ENCODE measurements at regions not wholly inside any gene's neighbourhood (a gene's known extent, or its start where the extent isn't known, plus 50 kb on each side); places are given as distances from the start of the nearest gene placed in this dataset.
A peak's percentile ranks its signal among the peaks of the same experiment; 100 is the strongest.

DNA sequence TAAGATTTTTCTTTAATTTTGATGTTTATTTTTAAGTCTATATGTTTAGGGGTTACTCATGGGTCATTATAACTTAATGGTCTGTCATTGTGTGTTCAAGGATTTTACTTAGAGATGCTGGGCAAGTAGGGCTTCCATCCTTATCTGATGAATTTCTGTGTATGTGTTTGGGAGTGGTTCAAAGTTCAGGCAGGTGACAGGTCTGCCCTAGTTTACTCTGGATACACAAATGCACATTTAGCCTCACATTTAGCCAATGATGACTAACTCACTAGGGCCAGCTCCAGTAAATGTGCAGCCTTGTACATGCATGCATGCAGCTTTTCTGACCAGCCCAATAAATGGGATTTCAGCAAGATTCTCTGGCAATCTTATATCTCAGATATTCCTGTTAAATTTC lies 554.1 kb downstream of the SI start:
- Histone ChIP-seq H3K4me2 (no peak overlapping the region), H3K27me3 (no peaks in the 10 kb centered on the region), H3K79me2 (no peaks in the 10 kb centered on the region), H3K9me3 (ENCODE audit: low read depth) (no peaks in the 10 kb centered on the region), H3K4me1 (ENCODE audit: insufficient read depth) (no peaks in the 10 kb centered on the region), H4K20me1 (ENCODE audit: insufficient read depth, poor library complexity, severe bottlenecking) (no peaks in the 10 kb centered on the region), H3K9me2 (replicated peaks; ENCODE audit: insufficient read depth) (no peaks in the 10 kb centered on the region), H3K36me3 (replicated peaks; ENCODE audit: insufficient read depth, low read depth) (no peaks in the 10 kb centered on the region), H2AFZ (no peak overlapping the region), H3K4me3 (no peak overlapping the region), H3K27ac (peak overlapping the region; percentile 17)
- DNase-seq (ENCODE audit: low spot score), result peak; percentile 57
- TF ChIP-seq, protein P1, sequence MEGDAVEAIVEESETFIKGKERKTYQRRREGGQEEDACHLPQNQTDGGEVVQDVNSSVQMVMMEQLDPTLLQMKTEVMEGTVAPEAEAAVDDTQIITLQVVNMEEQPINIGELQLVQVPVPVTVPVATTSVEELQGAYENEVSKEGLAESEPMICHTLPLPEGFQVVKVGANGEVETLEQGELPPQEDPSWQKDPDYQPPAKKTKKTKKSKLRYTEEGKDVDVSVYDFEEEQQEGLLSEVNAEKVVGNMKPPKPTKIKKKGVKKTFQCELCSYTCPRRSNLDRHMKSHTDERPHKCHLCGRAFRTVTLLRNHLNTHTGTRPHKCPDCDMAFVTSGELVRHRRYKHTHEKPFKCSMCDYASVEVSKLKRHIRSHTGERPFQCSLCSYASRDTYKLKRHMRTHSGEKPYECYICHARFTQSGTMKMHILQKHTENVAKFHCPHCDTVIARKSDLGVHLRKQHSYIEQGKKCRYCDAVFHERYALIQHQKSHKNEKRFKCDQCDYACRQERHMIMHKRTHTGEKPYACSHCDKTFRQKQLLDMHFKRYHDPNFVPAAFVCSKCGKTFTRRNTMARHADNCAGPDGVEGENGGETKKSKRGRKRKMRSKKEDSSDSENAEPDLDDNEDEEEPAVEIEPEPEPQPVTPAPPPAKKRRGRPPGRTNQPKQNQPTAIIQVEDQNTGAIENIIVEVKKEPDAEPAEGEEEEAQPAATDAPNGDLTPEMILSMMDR (IDR thresholded peaks at IDR 0.05; ENCODE audit: poor library complexity), result no peak
- no peak for TF ChIP-seq EZH2phosphoT487 (IDR thresholded peaks at IDR 0.05; ENCODE audit: low read depth, severe bottlenecking, unreplicated experiment)

DNA sequence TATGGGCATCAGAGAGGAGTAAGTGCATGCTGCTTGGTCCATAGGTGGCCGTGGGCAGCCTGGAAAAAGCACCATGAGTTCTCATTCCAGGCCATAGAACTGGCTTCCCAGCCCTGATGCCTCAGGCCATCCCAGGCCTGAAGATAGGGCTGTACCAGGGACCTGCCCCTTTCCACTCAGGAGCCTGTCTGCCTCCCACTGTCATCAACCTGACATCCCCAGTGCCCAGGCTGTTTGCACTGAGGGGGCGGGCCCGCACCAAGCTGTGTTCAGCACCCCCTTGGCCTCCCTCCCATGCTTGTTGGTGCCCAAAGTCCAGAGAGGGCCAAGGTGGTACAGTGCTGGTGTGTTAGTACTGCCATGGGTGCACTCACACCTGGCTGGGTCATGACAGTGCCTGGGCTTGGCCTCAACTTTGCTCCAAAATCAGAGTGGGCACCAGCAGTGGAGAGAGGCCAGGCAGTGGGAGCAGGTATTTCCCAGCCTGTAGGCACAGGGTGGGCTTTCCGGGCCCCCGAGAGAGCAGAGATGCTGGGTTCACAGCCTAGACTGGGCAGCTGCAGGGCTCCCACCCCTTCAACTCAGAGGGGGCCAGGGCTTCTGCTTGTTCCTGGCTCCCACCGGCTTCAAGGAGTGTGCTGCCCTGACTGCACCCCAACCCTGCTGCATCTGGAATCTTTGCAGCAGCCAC lies 556.1 kb downstream of the SI start:
- H3K36me3 ChIP-seq (replicated peaks; ENCODE audit: insufficient read depth, low read depth), result no peaks in the 10 kb centered on the region
- no peak overlapping the region for H3K27ac ChIP-seq
- H3K4me2 ChIP-seq, result no peak overlapping the region
- no peaks in the 10 kb centered on the region for H3K79me2 ChIP-seq
- DNase-seq (ENCODE audit: low spot score), result no peak
- no peaks in the 10 kb centered on the region for H3K27me3 ChIP-seq
- no peaks in the 10 kb centered on the region for H3K9me2 ChIP-seq (replicated peaks; ENCODE audit: insufficient read depth)
- no peaks in the 10 kb centered on the region for H3K4me1 ChIP-seq (ENCODE audit: insufficient read depth)
- 93% methylated on average over 6 of the region's 6 CpGs for WGBS (ENCODE audit: low lambda C conversion rate, missing lambda C conversion rate)
- H3K9me3 ChIP-seq (ENCODE audit: low read depth), result peaks cover 6% of the 10 kb centered on the region
- H4K20me1 ChIP-seq (ENCODE audit: insufficient read depth, poor library complexity, severe bottlenecking), result no peaks in the 10 kb centered on the region
- no peak overlapping the region for H2AFZ ChIP-seq
- TF ChIP-seq, protein P1 (IDR thresholded peaks at IDR 0.05; ENCODE audit: poor library complexity), result no peak
- TF ChIP-seq EZH2 (IDR thresholded peaks at IDR 0.05; ENCODE audit: borderline replicate concordance) (no peak), EZH2phosphoT487 (IDR thresholded peaks at IDR 0.05; ENCODE audit: low read depth, severe bottlenecking, unreplicated experiment) (no peak)
- no peak overlapping the region for H3K4me3 ChIP-seq

DNA sequence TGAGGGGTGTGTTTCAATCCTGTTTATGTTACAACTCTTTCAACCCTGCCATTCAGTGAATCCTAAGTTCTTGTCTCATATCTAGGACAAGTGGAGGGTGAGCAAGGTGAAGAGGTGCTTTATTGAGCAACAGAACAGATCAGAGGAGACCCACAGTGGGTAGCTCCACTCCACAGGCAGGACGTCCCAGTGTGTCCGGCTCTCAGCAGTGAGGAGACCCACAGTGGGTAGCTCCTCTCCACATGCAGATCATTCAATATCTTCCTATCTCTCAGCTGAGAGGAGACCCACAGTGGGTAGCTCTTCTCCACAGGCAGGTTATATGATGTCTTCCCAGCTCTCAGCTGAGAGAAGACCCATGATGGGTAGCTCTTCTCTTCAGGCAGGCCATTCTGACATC lies 556.7 kb downstream of the SI start:
- no peaks in the 10 kb centered on the region for H4K20me1 ChIP-seq (ENCODE audit: insufficient read depth, poor library complexity, severe bottlenecking)
- no peak overlapping the region for H2AFZ ChIP-seq
- no peaks in the 10 kb centered on the region for H3K4me1 ChIP-seq (ENCODE audit: insufficient read depth)
- H3K27me3 ChIP-seq, result no peaks in the 10 kb centered on the region
- H3K27ac ChIP-seq, result no peak overlapping the region
- H3K36me3 ChIP-seq (replicated peaks; ENCODE audit: insufficient read depth, low read depth), result no peaks in the 10 kb centered on the region
- no peaks in the 10 kb centered on the region for H3K9me2 ChIP-seq (replicated peaks; ENCODE audit: insufficient read depth)
- WGBS (ENCODE audit: low lambda C conversion rate, missing lambda C conversion rate), result 95% methylated on average over 2 of the region's 2 CpGs
- no peaks in the 10 kb centered on the region for H3K79me2 ChIP-seq
- no peak for DNase-seq (ENCODE audit: low spot score)
- TF ChIP-seq EZH2phosphoT487 (IDR thresholded peaks at IDR 0.05; ENCODE audit: low read depth, severe bottlenecking, unreplicated experiment), result no peak
- TF ChIP-seq, protein P1 (IDR thresholded peaks at IDR 0.05; ENCODE audit: poor library complexity), result no peak
- no peak for TF ChIP-seq EZH2 (IDR thresholded peaks at IDR 0.05; ENCODE audit: borderline replicate concordance)
- H3K9me3 ChIP-seq (ENCODE audit: low read depth), result peaks cover 6% of the 10 kb centered on the region
- no peak overlapping the region for H3K4me2 ChIP-seq
- no peak overlapping the region for H3K4me3 ChIP-seq

DNA sequence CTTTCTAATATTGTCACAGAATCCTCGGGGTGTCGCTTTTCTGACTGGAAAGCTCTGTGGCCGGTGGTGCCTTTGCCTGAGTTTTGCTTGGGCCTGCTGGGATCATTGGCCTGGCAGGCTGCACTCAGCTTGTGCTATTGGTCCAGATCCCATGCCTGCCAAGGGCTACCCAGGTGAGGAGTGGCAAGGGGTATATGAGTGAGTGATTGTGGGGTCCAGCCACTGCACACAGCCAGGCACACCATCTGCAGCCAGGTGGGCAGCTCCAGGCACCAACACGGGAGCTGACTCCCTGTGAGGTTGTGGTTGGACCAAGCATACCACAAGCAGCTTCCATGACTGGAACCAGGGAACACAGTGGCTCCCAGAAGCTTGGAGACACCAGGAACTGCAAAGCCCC lies 557.2 kb downstream of the SI start:
- no peaks in the 10 kb centered on the region for H4K20me1 ChIP-seq (ENCODE audit: insufficient read depth, poor library complexity, severe bottlenecking)
- H3K9me2 ChIP-seq (replicated peaks; ENCODE audit: insufficient read depth), result no peaks in the 10 kb centered on the region
- whole genome bisulfite sequencing (ENCODE audit: low lambda C conversion rate, missing lambda C conversion rate), result 96% methylated on average over 4 of the region's 4 CpGs
- no peaks in the 10 kb centered on the region for H3K36me3 ChIP-seq (replicated peaks; ENCODE audit: insufficient read depth, low read depth)
- TF ChIP-seq EZH2phosphoT487 (IDR thresholded peaks at IDR 0.05; ENCODE audit: low read depth, severe bottlenecking, unreplicated experiment), result no peak
- TF ChIP-seq EZH2 (IDR thresholded peaks at IDR 0.05; ENCODE audit: borderline replicate concordance), result no peak
- TF ChIP-seq, protein P1 (IDR thresholded peaks at IDR 0.05; ENCODE audit: poor library complexity), result no peak
- H3K9me3 ChIP-seq (ENCODE audit: low read depth), result peaks cover 6% of the 10 kb centered on the region
- H3K4me1 ChIP-seq (ENCODE audit: insufficient read depth), result no peaks in the 10 kb centered on the region
- no peaks in the 10 kb centered on the region for H3K79me2 ChIP-seq
- DNase-seq (ENCODE audit: low spot score), result no peak
- H3K4me3 ChIP-seq, result no peak overlapping the region
- H2AFZ ChIP-seq, result no peak overlapping the region
- no peak overlapping the region for H3K4me2 ChIP-seq
- H3K27ac ChIP-seq, result no peak overlapping the region
- H3K27me3 ChIP-seq, result no peaks in the 10 kb centered on the region

Measured in hepatocyte (in vitro differentiated cells).